Gastrocnemius medialis (tissue), 4 donors: ENCODE measurements at regions not wholly inside any gene's neighbourhood (a gene's known extent, or its start where the extent isn't known, plus 50 kb on each side); places are given as distances from the start of the nearest gene placed in this dataset.

ENCODE experiments used
- POLR2A ChIP-seq, 2 donors: fragments of 450-650 bp; IDR thresholded peaks; one replicate each; pipeline ENCODE4 v1.6.1; 2017; ENCODE audit warnings: antibody characterized with exemption in 2 of 2, mild to moderate bottlenecking in 2 of 2, moderate library complexity in 2 of 2
- TF ChIP-seq, protein P1 (sequence below), 5 experiments: fragments of 450-650 bp in 3 of 5; fragments of 200-600 bp in 2 of 5; sonication (generic) in 2 of 5; IDR thresholded peaks in 4 of 5; conservative IDR thresholded peaks in 1 of 5; 1 replicate in 4 of 5; 2 replicates in 1 of 5; pipeline ENCODE4 v1.5.1; 2016 to 2019; ENCODE audit warnings: antibody characterized with exemption in 5 of 5, mild to moderate bottlenecking in 3 of 5, moderate library complexity in 3 of 5

DNA sequence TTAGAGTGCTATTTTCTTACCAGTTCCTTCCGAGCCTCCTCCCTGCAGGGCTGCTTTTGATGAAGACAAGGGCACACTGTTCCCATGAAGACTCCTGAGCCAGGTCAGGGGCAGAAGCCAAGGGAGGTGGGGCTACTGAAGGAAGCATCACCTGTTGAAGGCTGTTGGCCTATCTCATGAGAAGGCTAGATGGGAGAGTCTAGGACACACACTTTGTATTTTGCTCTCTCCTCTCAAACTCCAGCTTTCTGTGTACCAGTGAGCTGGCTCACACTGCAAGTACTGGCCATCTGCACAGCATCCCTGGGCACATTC is 683.2 kb upstream of the ID4 start:
- TF ChIP-seq, protein P1, sequence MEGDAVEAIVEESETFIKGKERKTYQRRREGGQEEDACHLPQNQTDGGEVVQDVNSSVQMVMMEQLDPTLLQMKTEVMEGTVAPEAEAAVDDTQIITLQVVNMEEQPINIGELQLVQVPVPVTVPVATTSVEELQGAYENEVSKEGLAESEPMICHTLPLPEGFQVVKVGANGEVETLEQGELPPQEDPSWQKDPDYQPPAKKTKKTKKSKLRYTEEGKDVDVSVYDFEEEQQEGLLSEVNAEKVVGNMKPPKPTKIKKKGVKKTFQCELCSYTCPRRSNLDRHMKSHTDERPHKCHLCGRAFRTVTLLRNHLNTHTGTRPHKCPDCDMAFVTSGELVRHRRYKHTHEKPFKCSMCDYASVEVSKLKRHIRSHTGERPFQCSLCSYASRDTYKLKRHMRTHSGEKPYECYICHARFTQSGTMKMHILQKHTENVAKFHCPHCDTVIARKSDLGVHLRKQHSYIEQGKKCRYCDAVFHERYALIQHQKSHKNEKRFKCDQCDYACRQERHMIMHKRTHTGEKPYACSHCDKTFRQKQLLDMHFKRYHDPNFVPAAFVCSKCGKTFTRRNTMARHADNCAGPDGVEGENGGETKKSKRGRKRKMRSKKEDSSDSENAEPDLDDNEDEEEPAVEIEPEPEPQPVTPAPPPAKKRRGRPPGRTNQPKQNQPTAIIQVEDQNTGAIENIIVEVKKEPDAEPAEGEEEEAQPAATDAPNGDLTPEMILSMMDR (IDR thresholded peaks at IDR 0.05 in 4 of 5, conservative IDR thresholded peaks at IDR 0.05 in 1 of 5), result no peak
- TF ChIP-seq POLR2A (IDR thresholded peaks at IDR 0.05), result no peak
